NCI-H2107 treated with DMSO at 0.1 percent for 48 hours (cell line): ENCODE measurements at regions not wholly inside any gene's neighbourhood (a gene's known extent, or its start where the extent isn't known, plus 50 kb on each side); places are given as distances from the start of the nearest gene placed in this dataset.

ENCODE experiments used
- DNase-seq: peaks from one replicate; lab custom pipeline; 2025; ENCODE audit not compliant: unreplicated experiment; lab: John Stamatoyannopoulos, UW

DNA sequence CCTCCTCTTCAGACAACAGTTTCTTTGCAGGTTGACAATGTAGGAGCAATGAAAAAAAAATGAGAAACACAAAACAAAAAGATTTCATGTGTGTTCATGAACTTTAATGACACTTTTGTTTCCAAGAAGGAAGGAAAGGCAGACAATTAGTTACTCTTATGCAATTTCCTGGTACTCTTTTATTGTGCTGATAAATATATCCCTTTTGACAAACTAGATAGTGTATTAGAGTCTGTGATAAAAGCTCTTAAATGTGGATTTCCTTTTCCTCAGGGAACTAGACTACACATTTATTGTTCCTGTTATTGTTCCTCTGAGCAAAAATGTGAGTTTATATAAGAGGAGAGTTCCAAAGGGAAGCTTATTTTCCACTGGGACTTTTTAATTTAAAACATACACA lies 188.7 kb upstream of the NRXN1 start:
- no peak for DNase-seq

DNA sequence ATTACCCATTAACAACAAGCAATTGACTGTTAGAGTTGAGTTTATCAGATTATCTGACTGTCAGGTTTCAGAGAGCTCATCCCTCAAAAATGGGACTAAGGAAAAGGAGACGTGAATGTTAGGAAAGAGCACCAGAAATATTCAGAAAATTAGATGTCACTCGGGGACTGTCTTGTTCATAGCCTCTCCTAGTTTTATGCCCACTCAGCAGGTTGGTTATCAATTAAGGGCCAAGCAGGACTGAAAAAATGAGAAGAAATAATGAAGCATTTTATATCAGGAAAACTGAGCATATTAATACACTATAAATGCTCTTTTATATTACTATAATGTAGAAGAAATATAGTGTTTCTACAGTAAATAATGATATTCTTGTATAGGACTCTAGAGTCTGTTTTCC lies 188.1 kb upstream of the NRXN1 start:
- no peak for DNase-seq

- no peak for DNase-seq
These were observed 187.5 kb upstream of the NRXN1 start for GRCh38 chr2:51219468-51219867.

DNA sequence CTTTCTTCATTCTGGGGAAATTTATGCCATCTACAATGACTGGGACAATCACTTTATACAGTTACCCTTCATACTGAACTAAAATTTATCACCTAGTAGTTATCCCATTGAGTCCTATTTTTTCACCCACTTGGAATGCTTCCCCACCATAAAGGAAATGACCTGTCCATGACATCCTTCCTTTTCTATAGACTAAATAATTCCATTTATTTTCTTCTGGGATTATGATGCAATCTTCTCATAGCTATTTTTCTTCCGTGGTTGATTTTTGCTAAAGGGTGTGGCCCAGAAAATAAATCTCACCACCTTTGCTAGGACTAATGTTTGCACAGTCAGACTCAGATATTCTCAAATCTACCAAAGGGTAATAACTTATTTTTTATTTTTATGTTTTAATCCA lies 186.1 kb upstream of the NRXN1 start:
- no peak for DNase-seq

- DNase-seq: no peak
These were observed 181.9 kb upstream of the NRXN1 start for GRCh38 chr2:51213826-51214225.

DNA sequence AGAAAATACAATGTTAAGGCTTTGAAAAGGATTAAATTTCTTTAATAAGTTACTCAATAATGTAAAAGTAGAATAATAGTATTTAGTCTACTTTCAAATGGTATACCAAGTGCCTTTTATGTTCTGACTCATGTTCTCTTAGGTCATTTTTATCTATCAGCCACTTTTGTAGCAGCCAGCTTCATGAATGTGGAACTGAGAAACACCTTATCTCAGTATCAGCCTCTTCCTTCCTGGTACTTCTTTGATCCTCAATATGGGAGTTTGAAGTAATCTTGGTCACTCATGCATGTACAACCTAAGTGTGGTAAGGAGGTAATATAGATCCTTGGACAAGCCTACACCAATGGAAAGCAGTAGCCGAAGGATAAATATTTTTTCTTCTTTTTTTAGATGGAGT lies 180.4 kb upstream of the NRXN1 start:
- no peak for DNase-seq

- no peak for DNase-seq
These were observed 176.6 kb upstream of the NRXN1 start for GRCh38 chr2:51208521-51208920.

GRCh38 chr2:51201295-51201694 lies 169.4 kb upstream of the NRXN1 start:
- no peak for DNase-seq

- no peak for DNase-seq
These were observed 162.7 kb upstream of the NRXN1 start for GRCh38 chr2:51194656-51195055.

GRCh38 chr2:51170273-51170672 lies 138.3 kb upstream of the NRXN1 start:
- DNase-seq: no peak

GRCh38 chr2:51165534-51166260 lies 133.8 kb upstream of the NRXN1 start:
- DNase-seq: no peak

DNA sequence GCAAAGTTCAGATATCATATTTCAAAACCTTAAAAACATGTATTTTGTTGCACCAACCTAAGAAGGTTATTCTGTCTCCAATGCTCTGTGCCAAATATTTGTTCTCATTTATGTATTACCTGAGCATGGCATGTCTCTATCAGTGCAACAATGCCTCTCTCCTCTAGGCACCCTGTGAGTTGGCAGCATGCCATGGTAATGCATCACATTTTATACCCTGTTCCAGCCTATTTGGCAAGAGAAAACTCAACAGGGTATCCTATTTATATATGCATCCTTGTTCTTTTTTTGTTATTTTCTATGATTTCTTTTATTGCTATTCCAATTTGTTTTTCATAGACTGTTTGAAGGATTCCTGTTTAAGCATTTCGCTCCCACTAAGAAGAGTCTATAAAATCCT lies 126.3 kb upstream of the NRXN1 start:
- peak; percentile 16 for DNase-seq

DNA sequence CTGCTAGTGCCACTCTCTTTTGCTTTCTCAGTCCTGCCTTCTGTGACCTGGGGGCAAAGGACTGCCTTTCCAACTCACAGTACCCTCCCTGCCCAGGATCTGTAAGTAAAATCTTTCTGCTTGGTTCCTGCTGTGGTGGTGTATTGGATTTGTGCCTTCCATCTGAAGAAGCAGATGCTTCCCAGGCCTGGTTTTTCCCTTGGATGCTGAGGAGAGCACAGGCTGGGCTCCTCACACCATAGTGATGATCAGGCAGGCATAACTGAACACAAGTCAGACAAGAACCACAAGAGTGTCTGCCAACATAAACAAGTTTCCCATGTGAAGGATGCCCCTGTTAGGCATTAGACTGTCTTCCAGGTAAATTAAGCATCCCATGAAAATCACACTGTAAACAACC lies 121.3 kb upstream of the NRXN1 start:
- DNase-seq: no peak

DNA sequence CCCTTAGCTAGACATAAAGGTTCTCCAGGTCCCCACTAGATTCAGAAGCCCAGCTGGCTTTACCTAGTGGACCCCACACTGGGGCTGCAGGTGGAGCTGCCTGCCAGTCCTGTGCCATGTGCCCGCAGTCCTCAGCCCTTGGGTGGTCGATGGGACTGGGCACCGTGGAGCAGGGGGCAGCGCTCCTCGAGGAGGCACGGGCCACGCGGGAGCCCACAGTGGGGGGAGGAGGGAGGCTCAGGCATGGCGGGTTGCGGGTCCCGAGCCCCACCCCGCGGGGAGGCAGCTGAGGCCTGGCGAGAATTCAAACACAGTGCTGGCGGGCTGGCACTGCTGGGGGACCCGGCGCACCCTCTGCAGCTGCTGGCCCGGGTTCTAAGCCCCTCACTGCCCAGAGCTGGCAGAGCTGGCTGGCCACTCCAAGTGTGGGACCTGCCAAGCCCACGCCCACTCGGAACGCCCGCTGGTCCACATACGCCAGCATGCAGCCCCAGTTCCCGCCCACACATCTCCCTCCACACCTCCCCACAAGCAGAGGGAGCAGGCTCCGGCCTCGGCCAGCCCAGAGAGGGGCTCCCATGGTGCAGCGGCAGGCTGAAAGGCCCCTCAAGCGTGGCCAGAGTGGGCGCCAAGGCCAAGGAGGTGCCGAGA lies 119.7 kb upstream of the NRXN1 start:
- no peak for DNase-seq

GRCh38 chr2:51149725-51150124 lies 117.8 kb upstream of the NRXN1 start:
- no peak for DNase-seq

- DNase-seq: no peak
These were observed 113.8 kb upstream of the NRXN1 start for GRCh38 chr2:51145761-51146160.

- DNase-seq: no peak
These were observed 88.9 kb upstream of the NRXN1 start for GRCh38 chr2:51120754-51121280.

DNA sequence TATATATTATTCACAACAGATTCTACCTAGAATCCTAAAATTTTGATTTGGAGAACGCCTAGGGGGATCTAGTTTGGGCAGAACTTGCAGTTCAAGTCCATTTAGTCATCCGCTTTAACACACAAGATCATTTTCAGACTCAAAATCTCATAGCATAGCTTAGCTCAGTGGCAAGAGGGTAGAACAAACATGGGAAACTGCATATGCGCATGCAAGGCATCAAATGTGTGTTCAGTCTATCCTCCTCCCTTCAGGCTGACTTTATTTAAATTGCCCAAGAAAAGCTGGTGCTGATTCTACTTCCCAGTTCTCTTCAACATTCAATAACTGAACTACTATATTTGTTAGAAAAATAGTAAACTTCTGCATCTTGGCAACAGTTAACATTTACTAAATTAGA lies 79.6 kb upstream of the NRXN1 start:
- no peak for DNase-seq

DNA sequence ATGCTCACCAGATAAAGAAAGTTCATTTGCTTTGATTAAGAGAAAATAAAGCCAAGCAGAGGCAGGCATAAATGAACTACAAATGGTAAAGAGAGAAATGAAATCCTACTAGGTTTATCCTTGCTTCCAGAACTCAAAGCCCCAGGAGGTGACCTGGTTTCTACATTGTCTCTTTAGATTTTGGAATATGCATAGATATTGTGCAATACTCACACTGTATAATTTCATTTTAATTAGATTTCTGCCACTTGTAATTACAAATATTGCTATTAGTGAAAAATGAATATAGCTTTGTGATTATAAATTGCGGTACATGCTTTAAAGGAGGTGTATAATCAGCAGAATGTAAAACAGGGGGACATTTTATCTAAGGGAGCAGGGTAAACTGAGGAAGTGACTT lies 76.9 kb upstream of the NRXN1 start:
- DNase-seq: no peak

- DNase-seq: no peak
These were observed 75.9 kb upstream of the NRXN1 start for GRCh38 chr2:51107841-51108240.

- DNase-seq: no peak
These were observed 73.9 kb upstream of the NRXN1 start for GRCh38 chr2:51105811-51106210.

GRCh38 chr2:51103205-51103604 lies 71.3 kb upstream of the NRXN1 start:
- no peak for DNase-seq

- DNase-seq: no peak
These were observed 61.1 kb upstream of the NRXN1 start for GRCh38 chr2:51093016-51093415.
